Nephron progenitor cell (in vitro differentiated cells): ENCODE measurements at regions not wholly inside any gene's neighbourhood (a gene's known extent, or its start where the extent isn't known, plus 50 kb on each side); places are given as distances from the start of the nearest gene placed in this dataset.

Experiments
- DNase-seq: peaks from one replicate; pipeline ENCODE4 v3.0.0; 2021
- H3K27ac Mint-ChIP-seq: 2 replicates; pipeline ENCODE4 v1.8.0; 2021; ENCODE audit warnings: mild to moderate bottlenecking, moderate library complexity, mixed read lengths
- H3K27me3 Mint-ChIP-seq: 2 replicates; pipeline ENCODE4 v1.8.0; 2021; ENCODE audit warnings: mild to moderate bottlenecking, low read depth, mixed read lengths; ENCODE audit not compliant: poor library complexity
- H3K36me3 Mint-ChIP-seq: 2 replicates; pipeline ENCODE4 v1.8.0; 2021; ENCODE audit warnings: low read depth, mixed read lengths
- H3K4me1 Mint-ChIP-seq: 2 replicates; pipeline ENCODE4 v1.8.0; 2021; ENCODE audit warnings: mixed read lengths
- H3K4me3 Mint-ChIP-seq: 2 replicates; pipeline ENCODE4 v1.8.0; 2021; ENCODE audit warnings: mild to moderate bottlenecking, moderate library complexity, mixed read lengths
- H3K9me3 Mint-ChIP-seq: 2 replicates; pipeline ENCODE4 v1.8.0; 2021; ENCODE audit warnings: mild to moderate bottlenecking, moderate library complexity, mixed read lengths
- CTCF ChIP-seq: fragments of 200-600 bp; sonication (generic); IDR thresholded peaks from 2 replicates; pipeline ENCODE4 v1.5.0; 2021; ENCODE audit warnings: antibody characterized with exemption

DNA sequence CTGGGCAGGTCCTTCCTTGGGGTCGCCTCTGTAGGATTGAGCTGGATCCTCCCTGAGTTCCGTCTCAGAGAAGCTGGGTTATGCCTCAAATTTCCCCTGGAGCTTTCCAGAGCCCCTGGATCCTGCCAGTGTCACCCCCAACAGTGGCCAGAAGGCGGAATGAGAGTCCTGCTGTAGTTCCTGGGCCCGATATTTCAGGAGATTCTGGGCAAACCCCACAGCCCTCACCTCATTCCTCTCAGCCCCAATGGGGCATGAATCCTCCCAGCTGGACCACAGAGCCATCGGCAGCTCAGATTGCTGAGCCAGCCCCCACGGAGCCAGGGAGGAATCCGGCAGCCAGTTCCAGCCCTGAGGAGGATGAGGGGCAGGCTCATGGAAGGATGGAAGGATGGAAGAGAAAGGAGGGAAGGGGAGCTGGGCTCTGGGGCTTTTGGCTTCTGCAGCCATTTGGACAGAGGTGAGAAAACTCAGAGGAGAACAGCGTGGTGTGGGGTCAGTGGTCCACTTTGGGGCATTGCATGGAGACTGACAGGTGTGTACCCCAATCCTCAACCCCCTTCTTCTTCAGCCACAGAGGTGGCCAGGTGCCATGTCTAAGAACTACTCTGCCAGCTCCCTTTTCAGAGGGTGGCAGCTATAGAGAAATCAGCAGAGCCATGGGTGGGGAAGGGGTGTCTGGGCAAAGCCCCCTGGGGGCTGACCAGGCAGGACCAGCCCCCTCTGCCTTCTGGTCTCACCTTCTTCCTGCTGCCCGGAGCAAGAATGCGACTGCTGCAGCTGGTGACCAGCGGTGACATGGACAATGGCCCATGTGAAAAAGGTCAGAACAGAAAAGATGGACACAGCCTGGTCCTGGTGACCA lies 867.6 kb downstream of the TBC1D22A start:
- no peaks in the 10 kb centered on the region for H3K4me1 Mint-ChIP-seq
- H3K4me3 Mint-ChIP-seq: no peak overlapping the region
- H3K36me3 Mint-ChIP-seq: no peaks in the 10 kb centered on the region
- peaks cover 2% of the 10 kb centered on the region for H3K27me3 Mint-ChIP-seq
- H3K9me3 Mint-ChIP-seq: peaks cover 5% of the 10 kb centered on the region
- no peak for TF ChIP-seq CTCF
- no peak for DNase-seq
- H3K27ac Mint-ChIP-seq: no peak overlapping the region

- Mint-ChIP-seq H3K9me3 (peaks cover 5% of the 10 kb centered on the region), H3K4me1 (no peaks in the 10 kb centered on the region), H3K27me3 (peaks cover 2% of the 10 kb centered on the region), H3K4me3 (no peak overlapping the region), H3K27ac (no peak overlapping the region), H3K36me3 (no peaks in the 10 kb centered on the region)
- no peak for TF ChIP-seq CTCF
- no peak for DNase-seq
These were observed 866.8 kb downstream of the TBC1D22A start for GRCh38 chr22:47629273-47629711.

DNA sequence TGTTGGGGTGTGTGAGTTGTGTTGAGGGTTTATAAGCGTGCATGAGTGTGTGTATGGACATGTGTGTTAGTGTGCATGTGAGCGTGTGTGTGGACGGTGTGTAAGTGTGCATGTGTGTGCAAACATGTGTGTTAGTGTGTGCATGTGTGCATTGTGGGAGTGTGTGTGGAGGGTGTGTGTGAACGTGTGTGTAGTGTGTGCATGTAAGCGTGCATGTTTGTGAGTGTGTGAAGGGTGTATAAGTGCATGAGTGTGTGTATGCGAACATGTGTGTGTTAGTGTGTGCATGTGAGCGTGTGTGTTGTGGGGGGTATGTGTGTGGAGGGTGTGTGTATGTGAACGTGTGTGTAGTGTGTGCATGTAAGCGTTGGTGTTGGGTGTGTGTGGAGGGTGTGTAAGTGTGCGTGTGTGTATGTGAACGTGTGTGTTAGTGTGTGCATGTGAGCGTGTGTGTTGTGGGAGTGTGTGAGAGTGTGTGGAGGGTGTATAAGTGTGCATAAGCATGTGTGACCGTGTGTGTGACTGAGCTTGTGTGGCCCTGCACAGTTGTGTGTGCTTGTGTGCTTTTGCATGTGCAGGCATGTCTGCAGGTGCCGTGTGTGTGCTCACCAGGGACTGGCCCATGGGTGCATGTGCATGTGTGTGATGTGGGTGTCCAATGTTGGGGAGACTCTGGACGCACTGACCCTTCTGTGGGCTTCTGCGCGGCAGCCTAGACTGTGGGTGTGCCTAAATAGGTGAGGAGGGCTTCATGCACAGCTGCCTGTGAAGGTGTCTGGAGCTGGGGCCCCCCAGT lies 866.2 kb downstream of the TBC1D22A start:
- Mint-ChIP-seq H3K4me3 (no peak overlapping the region), H3K27ac (no peak overlapping the region), H3K9me3 (peaks cover 4% of the 10 kb centered on the region), H3K27me3 (peaks cover 5% of the 10 kb centered on the region), H3K36me3 (no peaks in the 10 kb centered on the region), H3K4me1 (no peaks in the 10 kb centered on the region)
- no peak for DNase-seq
- TF ChIP-seq CTCF: no peak

DNA sequence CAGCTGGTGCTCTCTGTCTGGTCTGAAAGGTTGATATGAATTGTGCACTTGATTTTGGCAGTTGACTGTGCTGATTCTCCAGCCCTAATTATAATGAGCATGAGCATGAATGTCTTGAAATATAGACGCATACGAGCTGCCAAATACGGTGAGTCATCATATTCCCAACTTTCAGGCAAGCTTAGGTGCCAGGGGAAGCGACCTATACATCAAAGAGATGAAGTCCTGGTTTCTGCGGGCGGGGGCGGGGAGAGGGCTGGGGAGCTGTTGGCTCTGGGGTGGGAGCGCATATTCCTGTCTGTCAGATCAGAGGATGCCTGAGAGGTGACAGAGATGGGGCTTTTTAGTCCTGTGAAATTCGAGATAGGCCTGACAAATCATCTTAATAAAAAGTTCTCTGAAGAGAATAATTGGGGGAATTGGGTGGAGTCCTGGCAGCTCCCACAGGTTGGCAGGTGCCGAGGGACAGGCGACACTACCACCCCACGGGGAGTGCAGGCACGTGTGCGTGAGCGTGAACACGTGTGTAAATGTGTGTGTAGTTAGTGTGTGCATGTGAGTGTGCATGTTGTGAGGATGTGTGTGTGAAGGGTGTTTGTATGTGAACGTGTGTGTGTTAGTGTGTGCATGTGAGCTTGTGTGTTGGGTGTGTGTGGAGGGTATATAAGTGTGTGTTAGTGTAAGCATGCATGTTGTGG lies 865.3 kb downstream of the TBC1D22A start:
- Mint-ChIP-seq H3K4me3 (no peak overlapping the region), H3K9me3 (no peaks in the 10 kb centered on the region), H3K36me3 (no peaks in the 10 kb centered on the region), H3K27ac (no peak overlapping the region), H3K4me1 (peaks cover under 1% of the 10 kb centered on the region), H3K27me3 (peaks cover 5% of the 10 kb centered on the region)
- no peak for TF ChIP-seq CTCF
- DNase-seq: no peak

GRCh38 chr22:47626428-47627390 lies 864.3 kb downstream of the TBC1D22A start:
- Mint-ChIP-seq H3K9me3 (no peaks in the 10 kb centered on the region), H3K36me3 (no peaks in the 10 kb centered on the region), H3K4me3 (no peak overlapping the region), H3K27me3 (peaks cover 4% of the 10 kb centered on the region), H3K4me1 (peaks cover 7% of the 10 kb centered on the region), H3K27ac (no peak overlapping the region)
- DNase-seq: no peak
- TF ChIP-seq CTCF: no peak
